K562 (cell line): ENCODE measurements at regions not wholly inside any gene's neighbourhood (a gene's known extent, or its start where the extent isn't known, plus 50 kb on each side); places are given as distances from the start of the nearest gene placed in this dataset.

Experiments
- ATAC-seq: fragments of 200-7000 bp; cut with Tn5 transposase; 3 replicates; pipeline ENCODE4 v1.9.1; 2020; ENCODE audit warnings: moderate library complexity
- BruUV-seq: library from RNA; stranded (reverse); fragments of 400-500 nt; replicated peaks from 2 replicates; lab custom pipeline; 2021; lab: Mats Ljungman, UMichigan
- CTCF ChIA-PET: fragments of 300-600 bp; formaldehyde crosslinking; extraction: SDS; loops from one replicate; lab custom pipeline; 2021; ENCODE audit warnings: low intra/inter-chr PET ratio; lab: Yijun Ruan, JAX
- POLR2A ChIA-PET: fragments of 300-600, 350-650 bp; sonication (Branson Sonifier 250); formaldehyde crosslinking; extraction: SDS; loops from one replicate; lab custom pipeline; 2021; ENCODE audit warnings: antibody characterized with exemption, inconsistent platforms; lab: Yijun Ruan, JAX
- DNase-seq, 4 experiments: peaks; one replicate each; pipeline versions ENCODE4 v3.0.0 to v3.0.0-alpha.2; 2011 to 2018; ENCODE audit warnings: low spot score in 3 of 4, mixed read lengths in 3 of 4; ENCODE audit errors: extremely low read depth in 1 of 4
- FAIRE-seq: peaks from 2 replicates; lab custom pipeline; 2011; peaks lifted over from hg19 to GRCh38; lab: Jason Lieb, UNC
- H2AFZ ChIP-seq: 2 replicates; pipeline ENCODE4 v1.6.0; 2011; ENCODE audit warnings: low read depth, low read length, control low read depth, inconsistent platforms
- H3K27ac ChIP-seq: fragments of 200-600 bp; 3 replicates; pipeline ENCODE4 v1.8.0; 2011; ENCODE audit warnings: low read depth, mild to moderate bottlenecking, control low read depth, inconsistent platforms, low read length, moderate library complexity, mixed read lengths; ENCODE audit errors: extremely low read depth
- H3K27me3 ChIP-seq, 2 experiments: fragments of 300-600 bp in 1 of 2; 2 replicates in 1 of 2; 3 replicates in 1 of 2; pipeline versions ENCODE4 v1.6.0 to v1.8.0; 2011; ENCODE audit warnings: inconsistent platforms in 2 of 2, low read length in 2 of 2, mild to moderate bottlenecking in 1 of 2, mixed read lengths in 1 of 2, moderate library complexity in 1 of 2; ENCODE audit not compliant: control insufficient read depth in 2 of 2, insufficient read depth in 2 of 2
- H3K36me3 ChIP-seq: fragments of 300-600 bp; 3 replicates; pipeline ENCODE4 v1.8.0; 2011; ENCODE audit warnings: mild to moderate bottlenecking, low read length, inconsistent platforms; ENCODE audit not compliant: control insufficient read depth, insufficient read depth
- H3K4me1 ChIP-seq, 2 experiments: fragments of 200-600 bp in 1 of 2; replicated peaks in 1 of 2; 2 replicates in 1 of 2; 3 replicates in 1 of 2; pipeline versions ENCODE4 v1.5.1 to v1.8.0; 2011; ENCODE audit warnings: inconsistent platforms in 2 of 2, low read length in 2 of 2, mild to moderate bottlenecking in 1 of 2, mixed read lengths in 1 of 2, moderate library complexity in 1 of 2; ENCODE audit not compliant: control insufficient read depth in 2 of 2, insufficient read depth in 2 of 2
- H3K4me2 ChIP-seq: 2 replicates; pipeline ENCODE4 v1.6.1; 2011; ENCODE audit warnings: low read length, control low read depth, inconsistent platforms, mixed read lengths; ENCODE audit not compliant: insufficient read depth
- H3K4me3 ChIP-seq: fragments of 200-600 bp; sonication (generic), shearing (Covaris generic); 2 replicates; pipeline ENCODE4 v1.5.1; 2016; ENCODE audit warnings: control low read depth, inconsistent platforms
- H3K79me2 ChIP-seq: fragments of 200-600 bp; 3 replicates; pipeline ENCODE4 v1.8.0; 2011; ENCODE audit warnings: low read length, inconsistent platforms; ENCODE audit not compliant: control insufficient read depth, insufficient read depth
- H3K9ac ChIP-seq, 2 experiments: 2 replicates each; pipeline versions ENCODE4 v1.6.0 to v1.6.1; 2011; ENCODE audit warnings: low read depth in 2 of 2, low read length in 2 of 2, control low read depth in 1 of 2, inconsistent platforms in 1 of 2, mild to moderate bottlenecking in 1 of 2, mixed read lengths in 1 of 2; ENCODE audit not compliant: insufficient read depth in 1 of 2
- H3K9me1 ChIP-seq: one replicate; pipeline ENCODE4 v1.6.0; 2011; ENCODE audit warnings: inconsistent platforms, mild to moderate bottlenecking, low read length, moderate library complexity; ENCODE audit not compliant: control insufficient read depth, insufficient read depth
- H3K9me3 ChIP-seq: replicated peaks from 2 replicates; pipeline ENCODE4 v1.5.1; 2011; ENCODE audit warnings: low read depth, low read length, inconsistent platforms; ENCODE audit not compliant: control insufficient read depth, insufficient read depth
- H4K20me1 ChIP-seq: replicated peaks from 2 replicates; pipeline ENCODE4 v1.6.1; 2011; ENCODE audit warnings: low read length, inconsistent platforms, mixed read lengths; ENCODE audit not compliant: control insufficient read depth, insufficient read depth
- ATF4 ChIP-seq: fragments of 450-650 bp; formaldehyde crosslinking; IDR thresholded peaks from 2 replicates; pipeline ENCODE4 v1.4.0; 2022; ENCODE audit warnings: mild to moderate bottlenecking, moderate library complexity
- CREB3 ChIP-seq: fragments of 450-650 bp; conservative IDR thresholded peaks from 2 replicates; pipeline ENCODE4 v1.6.1; 2016; ENCODE audit warnings: missing genetic modification characterization, low read depth, mild to moderate bottlenecking, missing compliant biosample characterization, moderate library complexity
- MCM5 ChIP-seq: fragments of 450-650 bp; IDR thresholded peaks from 2 replicates; pipeline ENCODE4 v1.6.1; 2016; ENCODE audit warnings: low read depth
- RBM25 ChIP-seq: fragments of 200-400 bp; formaldehyde crosslinking; IDR thresholded peaks from 2 replicates; pipeline ENCODE4 v1.6.1; 2018; ENCODE audit warnings: low read length, low read depth, moderate library complexity; ENCODE audit not compliant: severe bottlenecking
- RBM34 ChIP-seq: fragments of 200-400 bp; formaldehyde crosslinking; IDR thresholded peaks from 2 replicates; pipeline ENCODE4 v1.6.1; 2018; ENCODE audit warnings: low read length, borderline replicate concordance; ENCODE audit not compliant: insufficient read depth
- TAF9B ChIP-seq: fragments of 450-650 bp; IDR thresholded peaks from 2 replicates; pipeline ENCODE4 v1.6.1; 2018; ENCODE audit warnings: mild to moderate bottlenecking; ENCODE audit not compliant: partially characterized antibody
- ZBTB8A ChIP-seq: fragments of 450-650 bp; IDR thresholded peaks from 2 replicates; pipeline ENCODE4 v1.6.1; 2018; ENCODE audit warnings: mild to moderate bottlenecking, moderate library complexity; ENCODE audit not compliant: partially characterized antibody
- ZNF184 ChIP-seq: sonication (generic); formaldehyde crosslinking; IDR thresholded peaks from 2 replicates; pipeline ENCODE4 v1.5.0; 2020; ENCODE audit warnings: missing genetic modification reagents
- ZNF584 ChIP-seq: fragments of 200-800 bp; sonication (Bioruptor generic); IDR thresholded peaks from 2 replicates; pipeline ENCODE4 v1.6.1; 2016; ENCODE audit warnings: low read depth, mild to moderate bottlenecking, missing genetic modification characterization, missing compliant biosample characterization
- WGBS: fragments of 100-300 bp; shearing (Covaris generic); methylation state at CpG from one replicate; pipeline ENCODE4 v1.1.6; 2016; ENCODE audit warnings: low coverage, mixed read lengths; ENCODE audit not compliant: insufficient coverage; ENCODE audit errors: missing lambda C conversion rate; 5-methylcytosine and 5-hydroxymethylcytosine counted together
- in situ Hi-C: fragments of 300-500 bp; cut with MboI; formaldehyde crosslinking; loops from 4 replicates; pipeline ENCODE4 v1.15.0; 2018; ENCODE audit warnings: inconsistent platforms, mixed read lengths
- intact Hi-C: fragments of 100-400 bp; cut with micrococcal nuclease; formaldehyde crosslinking; loops from 2 replicates; pipeline ENCODE4 v1.14.2; 2022
- TF ChIP-seq, protein P1 (sequence below), 2 experiments: fragments of 250-450 bp in 1 of 2; fragments of 450-650 bp in 1 of 2; sonication (Bioruptor Pico) in 1 of 2; IDR thresholded peaks; 2 replicates each; pipeline versions ENCODE4 v1.6.1 to v1.8.0; 2016 to 2021; ENCODE audit warnings: mild to moderate bottlenecking in 2 of 2, moderate library complexity in 2 of 2, missing compliant biosample characterization in 1 of 2, missing genetic modification characterization in 1 of 2

GRCh38 chr6:150463852-150464251, 95.0 kb downstream of the IYD start (continued):
- no peak for TF ChIP-seq MCM5
- no peak for TF ChIP-seq ATF4 (CRISPR knock-in tag)
- no peak for TF ChIP-seq ZBTB8A
- no peak for TF ChIP-seq RBM25
- no peak for TF ChIP-seq RBM34
- no peak for TF ChIP-seq CREB3 (tag)

DNA sequence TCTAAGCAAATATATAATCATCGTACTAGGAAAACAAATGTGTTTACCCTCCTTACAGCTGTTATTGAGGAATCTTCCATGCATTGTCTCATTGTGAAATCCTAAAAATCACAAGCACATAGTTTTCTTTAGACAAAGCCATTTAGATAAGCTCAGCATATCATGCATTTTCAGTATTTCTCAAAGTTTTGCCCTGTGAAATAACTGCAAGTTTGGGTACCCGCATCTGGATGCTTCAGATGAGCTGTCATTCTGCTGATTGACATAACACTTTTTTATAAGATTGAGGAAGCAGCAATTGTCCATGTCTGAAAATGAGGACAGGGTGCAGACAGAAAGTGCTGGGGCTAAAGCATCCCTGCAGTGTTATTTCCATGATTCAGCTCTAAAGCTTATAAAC, 96.2 kb downstream of the IYD start:
- in situ Hi-C loops (no loop called here), intact Hi-C loops (no loop called here)
- no peaks in the 10 kb centered on the region for H3K9me3 ChIP-seq
- DNase-seq (no peak), ATAC-seq (no peak), FAIRE-seq (no peak)
- BruUV-seq: no TSS peak
- H3K36me3 ChIP-seq: no peaks in the 10 kb centered on the region
- H3K4me2 ChIP-seq: no peak overlapping the region
- CTCF ChIA-PET: no interaction called here
- no peak overlapping the region for H2AFZ ChIP-seq
- H3K27me3 ChIP-seq: peaks cover 2 to 13% of the 10 kb centered on the region in 2 experiments; a peak in 4 of 5 replicates
- no peaks in the 10 kb centered on the region for H3K4me1 ChIP-seq
- no peaks in the 10 kb centered on the region for H3K9me1 ChIP-seq
- no peak overlapping the region for H3K27ac ChIP-seq
- no peaks in the 10 kb centered on the region for H4K20me1 ChIP-seq
- no peaks in the 10 kb centered on the region for H3K79me2 ChIP-seq
- H3K4me3 ChIP-seq: no peak overlapping the region
- no peak for TF ChIP-seq TAF9B
- TF ChIP-seq, protein P1, sequence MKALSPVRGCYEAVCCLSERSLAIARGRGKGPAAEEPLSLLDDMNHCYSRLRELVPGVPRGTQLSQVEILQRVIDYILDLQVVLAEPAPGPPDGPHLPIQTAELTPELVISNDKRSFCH (CRISPR knock-in tag; IDR thresholded peaks at IDR 0.05): no peak
- TF ChIP-seq, protein P1 (tag; IDR thresholded peaks at IDR 0.05): no peak
- no peak for TF ChIP-seq ZNF184
- no peak for TF ChIP-seq ZNF584 (CRISPR knock-in tag)
- TF ChIP-seq, all 486 proteins: peak for 0
- 0% methylated on average over 2 of the region's 2 CpGs for WGBS
- no peak overlapping the region for H3K9ac ChIP-seq
- POLR2A ChIA-PET: no interaction called here
